ENCODE measurements at regions not wholly inside any gene's neighbourhood (a gene's known extent, or its start where the extent isn't known, plus 50 kb on each side); places are given as distances from the start of the nearest gene placed in this dataset.

- no peak for DNase-seq (ENCODE audit: extremely low spot score, unreplicated experiment)
- peaks cover 17% of the 10 kb centered on the region for H3K9me3 Mint-ChIP-seq (ENCODE audit: unreplicated experiment)
- H3K4me3 Mint-ChIP-seq (ENCODE audit: unreplicated experiment): no peak overlapping the region
- H3K4me1 Mint-ChIP-seq (ENCODE audit: unreplicated experiment): no peaks in the 10 kb centered on the region
- no peak overlapping the region for H3K27ac Mint-ChIP-seq (ENCODE audit: unreplicated experiment)
- no peaks in the 10 kb centered on the region for H3K36me3 Mint-ChIP-seq (ENCODE audit: unreplicated experiment)
- no peak for TF ChIP-seq CTCF (IDR thresholded peaks at IDR 0.05)
- no peaks in the 10 kb centered on the region for H3K27me3 Mint-ChIP-seq (ENCODE audit: unreplicated experiment)
Measured at GRCh38 chr4:1469043-1469442, 62.8 kb upstream of the NKX1-1 start.

GRCh38 chr4:1467581-1468458 lies 61.6 kb upstream of the NKX1-1 start:
- no peak overlapping the region for H3K4me3 Mint-ChIP-seq (ENCODE audit: unreplicated experiment)
- H3K4me1 Mint-ChIP-seq (ENCODE audit: unreplicated experiment): peaks cover 3% of the 10 kb centered on the region
- peaks cover 17% of the 10 kb centered on the region for H3K9me3 Mint-ChIP-seq (ENCODE audit: unreplicated experiment)
- H3K27ac Mint-ChIP-seq (ENCODE audit: unreplicated experiment): no peak overlapping the region
- TF ChIP-seq CTCF (IDR thresholded peaks at IDR 0.05): no peak
- no peaks in the 10 kb centered on the region for H3K36me3 Mint-ChIP-seq (ENCODE audit: unreplicated experiment)
- DNase-seq (ENCODE audit: extremely low spot score, unreplicated experiment): no peak
- H3K27me3 Mint-ChIP-seq (ENCODE audit: unreplicated experiment): peaks cover 4% of the 10 kb centered on the region

GRCh38 chr4:1466863-1467165 lies 60.6 kb upstream of the NKX1-1 start:
- H3K36me3 Mint-ChIP-seq (ENCODE audit: unreplicated experiment): no peaks in the 10 kb centered on the region
- DNase-seq (ENCODE audit: extremely low spot score, unreplicated experiment): no peak
- H3K27ac Mint-ChIP-seq (ENCODE audit: unreplicated experiment): no peak overlapping the region
- peaks cover 3% of the 10 kb centered on the region for H3K4me1 Mint-ChIP-seq (ENCODE audit: unreplicated experiment)
- H3K4me3 Mint-ChIP-seq (ENCODE audit: unreplicated experiment): no peak overlapping the region
- no peak for TF ChIP-seq CTCF (IDR thresholded peaks at IDR 0.05)
- H3K27me3 Mint-ChIP-seq (ENCODE audit: unreplicated experiment): peaks cover 4% of the 10 kb centered on the region
- peaks cover 17% of the 10 kb centered on the region for H3K9me3 Mint-ChIP-seq (ENCODE audit: unreplicated experiment)

GRCh38 chr4:1466034-1466862 lies 60.0 kb upstream of the NKX1-1 start:
- no peak for TF ChIP-seq CTCF (IDR thresholded peaks at IDR 0.05)
- peak; percentile 78 for DNase-seq (ENCODE audit: extremely low spot score, unreplicated experiment)
- Mint-ChIP-seq H3K36me3 (ENCODE audit: unreplicated experiment) (no peaks in the 10 kb centered on the region), H3K4me3 (ENCODE audit: unreplicated experiment) (no peak overlapping the region), H3K4me1 (ENCODE audit: unreplicated experiment) (peaks cover 3% of the 10 kb centered on the region), H3K27ac (ENCODE audit: unreplicated experiment) (no peak overlapping the region), H3K9me3 (ENCODE audit: unreplicated experiment) (peaks cover 17% of the 10 kb centered on the region), H3K27me3 (ENCODE audit: unreplicated experiment) (peaks cover 4% of the 10 kb centered on the region)
